Cardiac fibroblast (primary cell): ENCODE measurements at regions not wholly inside any gene's neighbourhood (a gene's known extent, or its start where the extent isn't known, plus 50 kb on each side); places are given as distances from the start of the nearest gene placed in this dataset.

Experiments
- DNase-seq, 2 donors: peaks; one replicate each; pipeline versions ENCODE4 v3.0.0 to v3.0.0-alpha.2; 2010; ENCODE audit warnings: low read depth in 2 of 2
- H3K4me3 ChIP-seq, 2 donors: replicated peaks in 1 of 2; 1 replicate in 1 of 2; 2 replicates in 1 of 2; pipeline ENCODE4 v1.5.1; 2011; ENCODE audit warnings: low read depth in 2 of 2, low read length in 2 of 2, mild to moderate bottlenecking in 2 of 2, moderate library complexity in 1 of 2
- TF ChIP-seq, protein P1 (sequence below): IDR thresholded peaks from one replicate; pipeline ENCODE4 v1.5.1; 2011; ENCODE audit warnings: low read depth, mild to moderate bottlenecking, low read length, inconsistent platforms

DNA sequence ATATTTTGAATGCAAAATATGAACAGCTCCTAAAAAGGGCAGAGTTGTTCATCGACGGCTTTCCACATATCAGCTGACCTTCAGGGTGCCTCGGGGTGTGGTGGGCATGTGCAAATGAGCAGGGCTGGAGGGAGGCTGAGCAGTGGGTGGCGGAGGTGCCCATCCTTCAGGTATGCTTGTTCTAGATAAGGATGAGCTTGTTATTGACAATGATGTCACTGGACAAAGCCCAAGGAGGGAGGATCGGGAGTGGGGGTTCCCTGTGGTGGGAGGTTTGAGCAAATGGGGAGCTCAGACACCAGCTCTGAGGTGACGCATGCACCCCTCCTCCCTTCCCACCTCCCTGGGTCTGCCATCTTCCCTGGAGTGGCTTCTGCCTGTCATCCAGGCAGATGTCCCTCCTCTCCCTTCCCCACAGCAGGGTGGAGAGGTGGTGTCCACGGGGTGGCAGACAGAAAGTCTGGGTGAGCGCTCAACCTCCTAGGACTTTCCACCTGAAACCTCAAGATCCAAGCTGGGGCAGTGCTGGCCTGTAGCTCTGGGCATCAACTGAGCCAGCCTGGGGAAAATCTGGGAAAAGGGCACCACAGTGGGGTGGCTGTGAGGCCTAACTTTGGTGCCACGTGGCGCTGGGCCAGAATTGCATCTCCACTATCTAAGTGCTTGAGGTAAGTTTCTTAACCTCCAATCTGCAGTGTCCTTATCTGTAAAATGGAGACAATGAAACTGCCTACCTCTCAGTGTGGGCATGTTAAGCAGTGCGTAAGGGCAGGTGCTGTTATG is 106.3 kb upstream of the THY1 start:
- TF ChIP-seq, protein P1, sequence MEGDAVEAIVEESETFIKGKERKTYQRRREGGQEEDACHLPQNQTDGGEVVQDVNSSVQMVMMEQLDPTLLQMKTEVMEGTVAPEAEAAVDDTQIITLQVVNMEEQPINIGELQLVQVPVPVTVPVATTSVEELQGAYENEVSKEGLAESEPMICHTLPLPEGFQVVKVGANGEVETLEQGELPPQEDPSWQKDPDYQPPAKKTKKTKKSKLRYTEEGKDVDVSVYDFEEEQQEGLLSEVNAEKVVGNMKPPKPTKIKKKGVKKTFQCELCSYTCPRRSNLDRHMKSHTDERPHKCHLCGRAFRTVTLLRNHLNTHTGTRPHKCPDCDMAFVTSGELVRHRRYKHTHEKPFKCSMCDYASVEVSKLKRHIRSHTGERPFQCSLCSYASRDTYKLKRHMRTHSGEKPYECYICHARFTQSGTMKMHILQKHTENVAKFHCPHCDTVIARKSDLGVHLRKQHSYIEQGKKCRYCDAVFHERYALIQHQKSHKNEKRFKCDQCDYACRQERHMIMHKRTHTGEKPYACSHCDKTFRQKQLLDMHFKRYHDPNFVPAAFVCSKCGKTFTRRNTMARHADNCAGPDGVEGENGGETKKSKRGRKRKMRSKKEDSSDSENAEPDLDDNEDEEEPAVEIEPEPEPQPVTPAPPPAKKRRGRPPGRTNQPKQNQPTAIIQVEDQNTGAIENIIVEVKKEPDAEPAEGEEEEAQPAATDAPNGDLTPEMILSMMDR: no peak
- DNase-seq: no peak
- H3K4me3 ChIP-seq: no peak overlapping the region

DNA sequence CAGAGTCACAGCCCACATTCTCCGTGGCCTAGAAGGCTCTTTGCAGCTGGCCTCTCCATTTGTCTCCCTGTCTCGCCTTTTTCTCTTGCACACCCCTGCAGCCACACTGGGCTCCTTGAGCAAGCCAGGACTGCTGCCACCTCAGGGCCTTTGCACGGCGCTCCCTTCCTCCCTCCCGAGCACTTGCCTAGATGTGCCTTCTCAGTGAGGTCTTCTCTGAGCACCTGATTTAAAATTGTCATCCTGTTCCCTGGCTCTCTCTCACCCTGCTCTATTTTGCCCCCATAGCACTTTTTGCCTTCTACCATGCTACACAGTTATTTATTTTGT is 102.9 kb upstream of the THY1 start:
- TF ChIP-seq, protein P1: no peak
- no peak overlapping the region for H3K4me3 ChIP-seq
- no peak for DNase-seq

DNA sequence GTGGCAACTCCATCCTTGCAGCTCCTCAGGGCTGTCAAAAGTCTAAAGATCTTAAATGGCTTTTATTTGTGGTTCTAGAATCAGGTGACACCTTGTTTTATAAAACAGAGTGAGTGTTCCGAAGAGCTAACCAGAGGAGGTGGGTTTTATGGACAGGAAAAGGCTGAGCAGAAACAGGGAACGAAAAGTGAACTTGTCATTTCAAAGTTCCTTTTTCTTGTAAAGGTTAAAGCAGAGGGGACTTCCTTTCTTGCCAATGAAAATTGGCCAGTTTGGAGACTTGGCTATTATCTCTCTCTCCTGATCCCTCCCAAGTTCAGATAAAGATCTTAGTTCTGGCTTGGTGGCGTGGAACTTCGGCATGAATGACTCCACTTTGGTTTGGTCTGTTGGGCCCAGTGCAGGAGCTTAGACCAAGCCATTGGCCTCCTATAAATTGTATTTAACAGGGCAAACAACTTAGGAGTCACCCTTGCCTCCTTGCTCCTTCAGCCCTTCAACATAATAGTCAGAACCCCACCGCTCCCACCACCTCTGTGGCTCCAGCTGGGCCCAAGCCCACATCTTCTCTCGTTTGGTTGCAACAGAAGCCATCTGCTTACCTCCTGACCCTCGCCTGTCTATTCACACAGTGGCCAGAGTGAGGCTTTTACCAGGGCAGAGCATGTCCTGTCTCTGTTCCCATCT is 102.4 kb upstream of the THY1 start:
- DNase-seq: no peak
- TF ChIP-seq, protein P1: no peak
- no peak overlapping the region for H3K4me3 ChIP-seq

DNA sequence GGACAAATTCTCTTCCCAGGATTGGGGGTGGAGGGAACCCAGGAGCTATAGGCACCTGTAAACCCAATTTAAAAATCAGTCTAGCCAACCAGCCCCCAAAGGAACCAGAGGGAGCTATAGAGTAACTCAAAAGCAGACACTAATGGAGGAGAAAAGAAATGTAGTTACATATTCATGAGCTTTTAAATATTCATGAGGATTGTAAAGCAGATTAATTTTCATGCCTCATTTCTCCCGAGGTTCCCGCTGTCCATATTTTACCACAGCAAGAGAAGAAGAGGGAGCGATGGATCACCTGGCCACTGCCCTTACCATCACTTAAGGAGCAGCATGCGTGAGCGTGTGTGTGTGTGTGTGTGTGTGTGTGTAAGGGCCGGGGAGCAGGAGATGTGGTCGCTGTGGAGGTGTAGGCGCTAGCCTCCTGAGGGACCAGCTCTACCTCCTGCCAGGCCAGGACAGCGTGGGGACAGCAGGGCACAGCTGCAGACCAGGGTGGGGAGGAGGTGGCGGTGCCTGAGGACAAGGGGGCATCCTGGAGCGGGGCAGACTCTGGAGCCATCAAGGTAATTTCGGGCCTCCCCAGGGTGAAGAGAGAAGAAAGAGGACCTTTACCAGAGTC is 100.7 kb upstream of the THY1 start:
- DNase-seq: no peak
- TF ChIP-seq, protein P1: no peak
- no peak overlapping the region for H3K4me3 ChIP-seq

DNA sequence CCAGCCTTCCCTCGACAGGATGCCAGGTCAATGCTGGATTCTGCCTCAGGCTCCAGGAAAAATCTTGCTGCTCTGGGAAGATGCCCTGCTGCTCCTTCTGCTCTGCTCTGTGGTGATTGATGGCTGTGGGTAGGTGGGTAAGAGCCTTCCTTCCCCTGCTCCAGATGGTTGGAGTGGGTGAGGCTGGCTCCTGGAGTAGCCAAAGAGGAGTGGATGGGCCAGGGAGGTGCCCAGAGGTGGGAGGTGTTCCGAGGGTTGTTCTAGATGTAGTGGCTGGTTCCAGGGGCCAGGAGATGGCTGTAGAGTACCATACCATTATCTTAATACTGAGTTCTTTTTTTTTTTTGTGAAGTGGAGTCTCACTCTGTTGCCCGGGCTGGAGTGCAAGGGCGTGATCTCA is 99.6 kb upstream of the THY1 start:
- DNase-seq: no peak
- no peak overlapping the region for H3K4me3 ChIP-seq
- TF ChIP-seq, protein P1: no peak

DNA sequence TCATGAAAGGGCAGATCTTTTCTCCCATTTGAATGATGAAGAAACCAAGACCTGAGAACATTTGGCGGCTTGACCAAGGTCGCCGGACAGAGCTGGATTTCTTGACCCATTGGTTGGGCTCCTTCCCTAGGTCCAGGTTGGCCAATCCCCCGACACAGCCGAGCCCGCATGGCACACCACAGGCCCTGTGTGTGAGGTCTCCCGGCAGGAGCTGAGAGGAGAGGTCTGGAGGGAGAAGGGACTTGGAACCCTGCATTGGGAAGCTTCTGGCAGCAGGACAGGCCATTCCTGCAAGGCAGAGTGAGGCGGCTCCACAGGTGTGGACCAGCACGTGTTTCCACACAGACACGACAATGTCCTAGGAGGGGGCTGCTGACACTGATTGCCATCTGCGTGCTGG is 98.6 kb upstream of the THY1 start:
- no peak overlapping the region for H3K4me3 ChIP-seq
- TF ChIP-seq, protein P1: no peak

More for the DNA sequence above, 98.6 kb upstream of the THY1 start:
- DNase-seq: no peak
